CD14-positive monocyte (primary cell): ENCODE measurements at regions not wholly inside any gene's neighbourhood (a gene's known extent, or its start where the extent isn't known, plus 50 kb on each side); places are given as distances from the start of the nearest gene placed in this dataset.
A peak's percentile ranks its signal among the peaks of the same experiment; 100 is the strongest.

Experiments
- DNase-seq, 3 donors: peaks; one replicate each; pipeline ENCODE4 v3.0.0-alpha.2; 2011 to 2022
- H2AFZ ChIP-seq: 2 replicates; pipeline ENCODE4 v1.6.0; 2012; ENCODE audit warnings: mild to moderate bottlenecking, low read depth, low read length, inconsistent platforms; ENCODE audit not compliant: insufficient read depth, poor library complexity, severe bottlenecking
- H3K27ac ChIP-seq, 2 donors: 1 replicate in 1 of 2; 2 replicates in 1 of 2; pipeline ENCODE4 v1.5.1; 2012 to 2013; ENCODE audit warnings: low read length in 2 of 2, control low read depth in 1 of 2, inconsistent platforms in 1 of 2, low read depth in 1 of 2, mild to moderate bottlenecking in 1 of 2
- H3K27me3 ChIP-seq, 2 donors: one replicate each; pipeline versions ENCODE4 v1.6.0 to v1.6.1; 2011 to 2013; ENCODE audit warnings: low read length in 2 of 2; ENCODE audit not compliant: control insufficient read depth in 2 of 2, insufficient read depth in 2 of 2
- H3K36me3 ChIP-seq, 2 donors: replicated peaks in 1 of 2; 1 replicate in 1 of 2; 2 replicates in 1 of 2; pipeline versions ENCODE4 v1.5.1 to v1.6.1; 2012 to 2013; ENCODE audit warnings: low read length in 2 of 2, control low read depth in 1 of 2, inconsistent platforms in 1 of 2, mild to moderate bottlenecking in 1 of 2; ENCODE audit not compliant: insufficient read depth in 2 of 2, control insufficient read depth in 1 of 2
- H3K4me1 ChIP-seq, 2 donors: 1 replicate in 1 of 2; 2 replicates in 1 of 2; pipeline versions ENCODE4 v1.5.1 to v1.6.1; 2012 to 2013; ENCODE audit warnings: low read length in 2 of 2, control low read depth in 1 of 2, inconsistent platforms in 1 of 2, mild to moderate bottlenecking in 1 of 2, moderate library complexity in 1 of 2; ENCODE audit not compliant: insufficient read depth in 2 of 2, control insufficient read depth in 1 of 2
- H3K4me2 ChIP-seq: replicated peaks from 2 replicates; pipeline ENCODE3; 2012; ENCODE audit warnings: low read length, moderate library complexity, mild to moderate bottlenecking; ENCODE audit not compliant: poor library complexity, severe bottlenecking; ENCODE audit errors: extremely low read depth
- H3K4me3 ChIP-seq, 3 experiments: fragments of 200-600 bp in 1 of 3; sonication (generic) in 1 of 3; replicated peaks in 1 of 3; 1 replicate in 2 of 3; 2 replicates in 1 of 3; pipeline ENCODE4 v1.5.1; 2011 to 2013; ENCODE audit warnings: low read length in 3 of 3, mild to moderate bottlenecking in 3 of 3, control low read depth in 2 of 3, low read depth in 2 of 3, inconsistent platforms in 1 of 3, moderate library complexity in 1 of 3
- H3K79me2 ChIP-seq: 2 replicates; pipeline ENCODE4 v1.6.0; 2012; ENCODE audit warnings: mild to moderate bottlenecking, control low read depth, inconsistent platforms, low read length, moderate library complexity; ENCODE audit not compliant: insufficient read depth
- H3K9ac ChIP-seq: 2 replicates; pipeline ENCODE4 v1.6.0; 2017; ENCODE audit warnings: low read length, mild to moderate bottlenecking; ENCODE audit not compliant: insufficient read depth, poor library complexity, severe bottlenecking
- H3K9me3 ChIP-seq, 2 donors: replicated peaks in 1 of 2; 1 replicate in 1 of 2; 2 replicates in 1 of 2; pipeline versions ENCODE4 v1.5.1 to v1.6.1; 2012 to 2013; ENCODE audit warnings: low read length in 2 of 2, control low read depth in 1 of 2; ENCODE audit not compliant: control insufficient read depth in 1 of 2, insufficient read depth in 1 of 2
- H4K20me1 ChIP-seq: 2 replicates; pipeline ENCODE4 v1.6.0; 2012; ENCODE audit warnings: mild to moderate bottlenecking, low read length, control low read depth, moderate library complexity; ENCODE audit not compliant: insufficient read depth
- H3K27ac Mint-ChIP-seq, 7 donors: one replicate each; pipeline ENCODE4 v1.8.0; 2020; ENCODE audit warnings: mild to moderate bottlenecking in 7 of 7, mixed read lengths in 7 of 7, moderate library complexity in 6 of 7, inconsistent platforms in 2 of 7
- H3K27me3 Mint-ChIP-seq, 3 donors: one replicate each; pipeline ENCODE4 v1.8.0; 2021 to 2022; ENCODE audit warnings: low read depth in 3 of 3, mild to moderate bottlenecking in 3 of 3, mixed read lengths in 3 of 3, moderate library complexity in 3 of 3, inconsistent platforms in 1 of 3
- H3K36me3 Mint-ChIP-seq, 2 donors: one replicate each; pipeline ENCODE4 v1.8.0; 2020; ENCODE audit warnings: mixed read lengths in 2 of 2, inconsistent platforms in 1 of 2, mild to moderate bottlenecking in 1 of 2
- H3K4me1 Mint-ChIP-seq: one replicate; pipeline ENCODE4 v1.8.0; 2020; ENCODE audit warnings: mild to moderate bottlenecking, mixed read lengths
- H3K4me3 Mint-ChIP-seq, 2 donors: one replicate each; pipeline ENCODE4 v1.8.0; 2020; ENCODE audit warnings: mild to moderate bottlenecking in 2 of 2, mixed read lengths in 2 of 2, moderate library complexity in 1 of 2
- H3K9me3 Mint-ChIP-seq, 7 donors: one replicate each; pipeline ENCODE4 v1.8.0; 2020 to 2022; ENCODE audit warnings: mixed read lengths in 7 of 7, mild to moderate bottlenecking in 6 of 7, moderate library complexity in 6 of 7, inconsistent platforms in 2 of 7
- CTCF ChIP-seq: fragments of 200-600 bp; IDR thresholded peaks from one replicate; pipeline ENCODE4 v1.8.0; 2022; ENCODE audit warnings: antibody characterized with exemption, mild to moderate bottlenecking
- WGBS: methylation state at CpG from one replicate; pipeline ENCODE4 v1.1.5; 2013; ENCODE audit warnings: missing lambda C conversion rate; ENCODE audit not compliant: insufficient coverage; 5-methylcytosine and 5-hydroxymethylcytosine counted together
- intact Hi-C, 2 donors: fragments of 100-400 bp; cut with micrococcal nuclease; formaldehyde crosslinking; loops; one replicate each; pipeline versions ENCODE4 v1.15.0 to v1.15.1; 2023

GRCh38 chr10:4370376-4370775 is 455.6 kb upstream of the AKR1E2 start:
- Mint-ChIP-seq H3K4me1 (peaks cover 10% of the 10 kb centered on the region), H3K27ac (peak overlapping the region in 3 of 7 donors; percentile 23 to 77 (median 53)), H3K27me3 (peaks cover 0 to 3% (median 0%) of the 10 kb centered on the region in 3 donors), H3K9me3 (no peaks in the 10 kb centered on the region), H3K36me3 (no peaks in the 10 kb centered on the region), H3K4me3 (peak overlapping the region in 1 of 2 donors; percentile 62)
- peak overlapping the region; percentile 17 for H3K4me2 ChIP-seq
- DNase-seq: no peak
- no peaks in the 10 kb centered on the region for H3K27me3 ChIP-seq
- WGBS: 0% methylated on average over 1 of the region's 1 CpG
- H3K4me1 ChIP-seq: peaks cover 6% of the 10 kb centered on the region in 2 donors
- no peak overlapping the region for H3K4me3 ChIP-seq
- H2AFZ ChIP-seq: no peak overlapping the region
- no peaks in the 10 kb centered on the region for H3K9me3 ChIP-seq
- peak overlapping the region in 1 of 2 donors; percentile 7 for H3K27ac ChIP-seq
- H4K20me1 ChIP-seq: no peaks in the 10 kb centered on the region
- TF ChIP-seq CTCF: no peak
- intact Hi-C loops: no loop called here
- H3K36me3 ChIP-seq: no peaks in the 10 kb centered on the region
- H3K9ac ChIP-seq: no peak overlapping the region
- H3K79me2 ChIP-seq: no peaks in the 10 kb centered on the region

- Mint-ChIP-seq H3K36me3 (no peaks in the 10 kb centered on the region), H3K27ac (no peak overlapping the region), H3K9me3 (peaks cover 0 to 4% (median 0%) of the 10 kb centered on the region in 7 donors), H3K4me3 (no peak overlapping the region), H3K27me3 (no peaks in the 10 kb centered on the region), H3K4me1 (no peaks in the 10 kb centered on the region)
- Histone ChIP-seq H3K9ac (no peak overlapping the region), H3K36me3 (no peaks in the 10 kb centered on the region), H4K20me1 (no peaks in the 10 kb centered on the region), H2AFZ (no peak overlapping the region), H3K9me3 (no peaks in the 10 kb centered on the region), H3K4me1 (no peaks in the 10 kb centered on the region), H3K27me3 (no peaks in the 10 kb centered on the region), H3K4me2 (no peak overlapping the region), H3K4me3 (no peak overlapping the region), H3K27ac (no peak overlapping the region), H3K79me2 (no peaks in the 10 kb centered on the region)
- WGBS: 100% methylated on average over 1 of the region's 3 CpGs
- TF ChIP-seq CTCF: no peak
- DNase-seq: no peak
- intact Hi-C loops: no loop called here
Measured at GRCh38 chr10:4361581-4361980, 464.4 kb upstream of the AKR1E2 start.
